Caco-2 (cell line): ENCODE measurements at regions not wholly inside any gene's neighbourhood (a gene's known extent, or its start where the extent isn't known, plus 50 kb on each side); places are given as distances from the start of the nearest gene placed in this dataset.

Source experiments
- BruUV-seq: library from RNA; stranded (reverse); fragments of 400-500 nt; replicated peaks from 2 replicates; lab custom pipeline; 2021; lab: Mats Ljungman, UMichigan
- CTCF ChIA-PET: fragments of 300-600 bp; sonication (Branson Sonifier 250); formaldehyde crosslinking; loops from one replicate; lab custom pipeline; 2022; ENCODE audit warnings: antibody characterized with exemption; lab: Charles Lee
- POLR2A ChIA-PET: fragments of 300-600 bp; sonication (Branson Sonifier 250); formaldehyde crosslinking; loops from one replicate; lab custom pipeline; 2022; ENCODE audit warnings: antibody characterized with exemption; lab: Charles Lee
- DNase-seq, 2 experiments: peaks; one replicate each; pipeline versions ENCODE4 v3.0.0 to v3.0.0-alpha.2; 2020 to 2022
- H3K27me3 ChIP-seq: replicated peaks from 2 replicates; pipeline ENCODE4 v1.6.0; 2011; ENCODE audit warnings: low read length; ENCODE audit not compliant: control insufficient read depth, insufficient read depth
- H3K36me3 ChIP-seq: 2 replicates; pipeline ENCODE4 v1.5.1; 2011; ENCODE audit warnings: low read length; ENCODE audit not compliant: control insufficient read depth, insufficient read depth
- H3K4me1 ChIP-seq: fragments of 250-450 bp; sonication (Bioruptor Pico); 2 replicates; pipeline ENCODE4 v1.5.1; 2020; ENCODE audit warnings: mild to moderate bottlenecking
- H3K4me3 ChIP-seq: 2 replicates; pipeline ENCODE4 v1.5.1; 2011; ENCODE audit warnings: low read depth, mild to moderate bottlenecking, control low read depth, low read length
- H3K9me3 ChIP-seq: fragments of 250-450 bp; sonication (Bioruptor Pico); 2 replicates; pipeline ENCODE4 v1.5.1; 2020; ENCODE audit warnings: mild to moderate bottlenecking, moderate library complexity
- H3K27ac Mint-ChIP-seq: one replicate; pipeline ENCODE4 v1.8.0; 2022; ENCODE audit warnings: mixed read lengths; ENCODE audit not compliant: unreplicated experiment
- H3K27me3 Mint-ChIP-seq: one replicate; pipeline ENCODE4 v1.8.0; 2022; ENCODE audit warnings: mixed read lengths; ENCODE audit not compliant: insufficient read depth, unreplicated experiment
- H3K36me3 Mint-ChIP-seq: one replicate; pipeline ENCODE4 v1.8.0; 2022; ENCODE audit warnings: mild to moderate bottlenecking, mixed read lengths; ENCODE audit not compliant: insufficient read depth, unreplicated experiment
- H3K4me1 Mint-ChIP-seq: one replicate; pipeline ENCODE4 v1.8.0; 2022; ENCODE audit warnings: low read depth, mixed read lengths; ENCODE audit not compliant: unreplicated experiment
- H3K4me3 Mint-ChIP-seq: one replicate; pipeline ENCODE4 v1.8.0; 2022; ENCODE audit warnings: mild to moderate bottlenecking, moderate library complexity, mixed read lengths; ENCODE audit not compliant: unreplicated experiment
- H3K9me3 Mint-ChIP-seq: one replicate; pipeline ENCODE4 v1.8.0; 2022; ENCODE audit warnings: mixed read lengths; ENCODE audit not compliant: unreplicated experiment
- intact Hi-C: fragments of 100-400 bp; cut with micrococcal nuclease; formaldehyde crosslinking; loops from one replicate; pipeline ENCODE4 v1.10.0; 2022; ENCODE audit not compliant: unreplicated experiment
- TF ChIP-seq, protein P1 (sequence below), 2 experiments: fragments of 200-600 bp in 1 of 2; IDR thresholded peaks; 1 replicate in 1 of 2; 2 replicates in 1 of 2; pipeline versions ENCODE4 v1.5.1 to v1.8.0; 2011 to 2022; ENCODE audit warnings: antibody characterized with exemption in 1 of 2, control low read depth in 1 of 2, inconsistent platforms in 1 of 2, low read depth in 1 of 2, low read length in 1 of 2, mild to moderate bottlenecking in 1 of 2, moderate library complexity in 1 of 2; ENCODE audit not compliant: insufficient read depth in 1 of 2, severe bottlenecking in 1 of 2, unreplicated experiment in 1 of 2

DNA sequence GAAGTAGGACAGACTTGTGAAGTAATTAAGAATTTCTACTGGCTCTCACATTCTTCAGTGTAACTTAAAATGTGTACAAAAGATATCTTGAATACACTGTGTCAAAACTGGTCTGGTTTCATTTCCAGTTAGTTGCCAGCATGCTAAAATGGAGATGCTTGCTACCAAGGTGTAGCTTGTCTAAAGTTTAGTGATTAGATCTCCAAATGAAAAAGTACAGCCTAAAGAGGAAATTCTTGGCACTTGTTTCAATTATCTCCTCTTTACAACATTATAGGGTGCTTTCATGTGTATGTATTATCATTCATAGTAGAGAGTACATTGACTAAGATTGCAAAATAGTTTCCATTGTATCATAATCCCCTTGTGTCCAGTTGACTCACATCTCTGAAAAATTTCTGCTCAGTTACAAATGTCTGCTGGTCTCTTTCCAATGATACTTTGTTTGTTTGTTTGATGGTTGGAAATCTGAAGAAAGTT is 97.3 kb upstream of the SPRY1 start:
- intact Hi-C loops, result no loop called here
- Histone ChIP-seq H3K36me3 (no peaks in the 10 kb centered on the region), H3K4me1 (peaks cover 33% of the 10 kb centered on the region), H3K4me3 (no peak overlapping the region), H3K9me3 (no peaks in the 10 kb centered on the region), H3K27me3 (no peaks in the 10 kb centered on the region)
- no peaks in the 10 kb centered on the region for H3K9me3 Mint-ChIP-seq
- H3K4me1 Mint-ChIP-seq, result peaks cover 33% of the 10 kb centered on the region
- no peak overlapping the region for H3K27ac Mint-ChIP-seq
- no TSS peak for BruUV-seq
- no peaks in the 10 kb centered on the region for H3K27me3 Mint-ChIP-seq
- H3K36me3 Mint-ChIP-seq, result no peaks in the 10 kb centered on the region
- ChIA-PET POLR2A (no interaction called here), CTCF (no interaction called here)
- DNase-seq, result no peak
- TF ChIP-seq, protein P1, sequence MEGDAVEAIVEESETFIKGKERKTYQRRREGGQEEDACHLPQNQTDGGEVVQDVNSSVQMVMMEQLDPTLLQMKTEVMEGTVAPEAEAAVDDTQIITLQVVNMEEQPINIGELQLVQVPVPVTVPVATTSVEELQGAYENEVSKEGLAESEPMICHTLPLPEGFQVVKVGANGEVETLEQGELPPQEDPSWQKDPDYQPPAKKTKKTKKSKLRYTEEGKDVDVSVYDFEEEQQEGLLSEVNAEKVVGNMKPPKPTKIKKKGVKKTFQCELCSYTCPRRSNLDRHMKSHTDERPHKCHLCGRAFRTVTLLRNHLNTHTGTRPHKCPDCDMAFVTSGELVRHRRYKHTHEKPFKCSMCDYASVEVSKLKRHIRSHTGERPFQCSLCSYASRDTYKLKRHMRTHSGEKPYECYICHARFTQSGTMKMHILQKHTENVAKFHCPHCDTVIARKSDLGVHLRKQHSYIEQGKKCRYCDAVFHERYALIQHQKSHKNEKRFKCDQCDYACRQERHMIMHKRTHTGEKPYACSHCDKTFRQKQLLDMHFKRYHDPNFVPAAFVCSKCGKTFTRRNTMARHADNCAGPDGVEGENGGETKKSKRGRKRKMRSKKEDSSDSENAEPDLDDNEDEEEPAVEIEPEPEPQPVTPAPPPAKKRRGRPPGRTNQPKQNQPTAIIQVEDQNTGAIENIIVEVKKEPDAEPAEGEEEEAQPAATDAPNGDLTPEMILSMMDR (IDR thresholded peaks at IDR 0.05; ENCODE audit: insufficient read depth in 1 of 2, low read depth in 1 of 2, low read length in 1 of 2, severe bottlenecking in 1 of 2, unreplicated experiment in 1 of 2), result no peak
- no peak overlapping the region for H3K4me3 Mint-ChIP-seq

- Mint-ChIP-seq H3K4me1 (peaks cover 30% of the 10 kb centered on the region), H3K36me3 (no peaks in the 10 kb centered on the region), H3K27me3 (no peaks in the 10 kb centered on the region), H3K27ac (no peak overlapping the region), H3K4me3 (no peak overlapping the region), H3K9me3 (no peaks in the 10 kb centered on the region)
- CTCF ChIA-PET, result no interaction called here
- no peak for DNase-seq
- Histone ChIP-seq H3K4me3 (no peak overlapping the region), H3K27me3 (no peaks in the 10 kb centered on the region), H3K36me3 (no peaks in the 10 kb centered on the region), H3K4me1 (peaks cover 32% of the 10 kb centered on the region), H3K9me3 (no peaks in the 10 kb centered on the region)
- BruUV-seq, result no TSS peak
- POLR2A ChIA-PET, result no interaction called here
- TF ChIP-seq, protein P1 (IDR thresholded peaks at IDR 0.05; ENCODE audit: insufficient read depth in 1 of 2, low read depth in 1 of 2, low read length in 1 of 2, severe bottlenecking in 1 of 2, unreplicated experiment in 1 of 2), result no peak
- intact Hi-C loops, result no loop called here
These were observed 96.2 kb upstream of the SPRY1 start for GRCh38 chr4:123300222-123301039.

DNA sequence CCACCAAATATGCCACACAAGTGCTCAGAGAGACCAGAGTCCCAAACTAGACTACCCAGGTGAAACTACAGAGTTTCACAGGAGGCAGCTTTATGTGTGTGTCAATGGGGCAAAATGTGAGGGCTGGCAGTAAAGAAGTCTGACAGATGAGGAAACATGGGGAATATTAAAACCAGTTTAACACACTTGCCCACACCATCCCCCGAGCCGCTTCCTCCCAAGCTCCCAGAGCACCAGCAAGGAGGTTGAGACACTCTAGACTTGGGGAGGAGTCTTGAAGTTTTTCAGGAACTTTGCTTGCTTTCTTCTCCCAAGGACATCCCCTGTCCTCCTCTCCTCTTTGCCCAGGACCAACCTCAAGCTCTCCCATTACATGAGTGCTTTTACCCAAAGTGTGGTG is 94.7 kb upstream of the SPRY1 start:
- Mint-ChIP-seq H3K27ac (peak overlapping the region; percentile 44), H3K4me3 (no peak overlapping the region), H3K4me1 (peaks cover 30% of the 10 kb centered on the region), H3K27me3 (no peaks in the 10 kb centered on the region), H3K36me3 (no peaks in the 10 kb centered on the region), H3K9me3 (no peaks in the 10 kb centered on the region)
- no TSS peak for BruUV-seq
- Histone ChIP-seq H3K4me3 (no peak overlapping the region), H3K9me3 (no peaks in the 10 kb centered on the region), H3K36me3 (no peaks in the 10 kb centered on the region), H3K27me3 (no peaks in the 10 kb centered on the region), H3K4me1 (peaks cover 32% of the 10 kb centered on the region)
- ChIA-PET POLR2A (no interaction called here), CTCF (no interaction called here)
- intact Hi-C loops, result loop anchor here (1.0 kb wide), 1 partner anchor 47 kb away; no protein-coding TSS in a partner anchor
- TF ChIP-seq, protein P1 (IDR thresholded peaks at IDR 0.05; ENCODE audit: insufficient read depth in 1 of 2, low read depth in 1 of 2, low read length in 1 of 2, severe bottlenecking in 1 of 2, unreplicated experiment in 1 of 2), result no peak
- no peak for DNase-seq
